ENCODE measurements at regions not wholly inside any gene's neighbourhood (a gene's known extent, or its start where the extent isn't known, plus 50 kb on each side); places are given as distances from the start of the nearest gene placed in this dataset.

GRCh38 chr13:58620176-58620575 lies 988.6 kb downstream of the PCDH17 start:
- no peak for TF ChIP-seq CTCF (IDR thresholded peaks at IDR 0.05; ENCODE audit: poor library complexity)
- no peak for TF ChIP-seq EZH2 (IDR thresholded peaks at IDR 0.05; ENCODE audit: borderline replicate concordance)
- no peak for TF ChIP-seq EZH2phosphoT487 (IDR thresholded peaks at IDR 0.05; ENCODE audit: low read depth, severe bottlenecking, unreplicated experiment)

Data from hepatocyte (in vitro differentiated cells).